ENCODE measurements at regions not wholly inside any gene's neighbourhood (a gene's known extent, or its start where the extent isn't known, plus 50 kb on each side); places are given as distances from the start of the nearest gene placed in this dataset.

DNA sequence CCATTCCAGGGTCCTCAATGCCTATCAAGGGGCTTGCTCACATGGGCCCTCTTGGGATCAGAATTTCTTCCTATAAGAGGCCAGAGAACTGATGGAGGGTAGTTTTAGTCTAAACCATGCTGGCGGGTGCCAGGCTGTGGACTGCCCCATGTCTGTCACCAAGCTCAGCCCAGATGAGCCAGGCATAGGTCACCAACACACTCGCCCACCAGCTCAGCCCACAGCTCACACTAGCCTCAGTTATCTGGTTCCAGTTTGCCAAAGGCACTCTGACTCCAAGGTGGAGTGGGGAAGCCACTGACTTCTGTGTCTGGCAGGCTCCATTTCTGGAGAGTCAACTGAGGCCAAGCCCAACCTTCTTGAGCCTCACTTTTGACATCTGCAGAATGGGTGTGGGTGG lies 50.7 kb upstream of the INSYN1 start:
- ChIA-PET CTCF (no interaction called here), POLR2A (no interaction called here)
- intact Hi-C loops (cut with micrococcal nuclease; ENCODE audit: unreplicated experiment) = no loop called here
- Histone ChIP-seq H3K27me3 (ENCODE audit: control insufficient read depth, insufficient read depth, low read length) (no peaks in the 10 kb centered on the region), H3K9me3 (ENCODE audit: control insufficient read depth, insufficient read depth, low read depth, low read length) (no peaks in the 10 kb centered on the region), H3K36me3 (ENCODE audit: control insufficient read depth, insufficient read depth, low read length) (no peaks in the 10 kb centered on the region), H3K27ac (ENCODE audit: low read length) (no peak overlapping the region), H3K4me1 (ENCODE audit: control insufficient read depth, insufficient read depth, low read length) (no peaks in the 10 kb centered on the region), H3K4me3 (ENCODE audit: low read depth in 2 of 2, low read length in 2 of 2) (no peak overlapping the region)
- no TSS peak for BruUV-seq (replicated peaks)
- ATAC-seq (no peak), DNase-seq (ENCODE audit: low read depth, low spot score) (no peak)
- in situ Hi-C loops (cut with HindIII; ENCODE audit: low pct_unique_long_range_greater_than_20kb, low sequenced_read_pairs) = no loop called here
- TF ChIP-seq, protein P1, sequence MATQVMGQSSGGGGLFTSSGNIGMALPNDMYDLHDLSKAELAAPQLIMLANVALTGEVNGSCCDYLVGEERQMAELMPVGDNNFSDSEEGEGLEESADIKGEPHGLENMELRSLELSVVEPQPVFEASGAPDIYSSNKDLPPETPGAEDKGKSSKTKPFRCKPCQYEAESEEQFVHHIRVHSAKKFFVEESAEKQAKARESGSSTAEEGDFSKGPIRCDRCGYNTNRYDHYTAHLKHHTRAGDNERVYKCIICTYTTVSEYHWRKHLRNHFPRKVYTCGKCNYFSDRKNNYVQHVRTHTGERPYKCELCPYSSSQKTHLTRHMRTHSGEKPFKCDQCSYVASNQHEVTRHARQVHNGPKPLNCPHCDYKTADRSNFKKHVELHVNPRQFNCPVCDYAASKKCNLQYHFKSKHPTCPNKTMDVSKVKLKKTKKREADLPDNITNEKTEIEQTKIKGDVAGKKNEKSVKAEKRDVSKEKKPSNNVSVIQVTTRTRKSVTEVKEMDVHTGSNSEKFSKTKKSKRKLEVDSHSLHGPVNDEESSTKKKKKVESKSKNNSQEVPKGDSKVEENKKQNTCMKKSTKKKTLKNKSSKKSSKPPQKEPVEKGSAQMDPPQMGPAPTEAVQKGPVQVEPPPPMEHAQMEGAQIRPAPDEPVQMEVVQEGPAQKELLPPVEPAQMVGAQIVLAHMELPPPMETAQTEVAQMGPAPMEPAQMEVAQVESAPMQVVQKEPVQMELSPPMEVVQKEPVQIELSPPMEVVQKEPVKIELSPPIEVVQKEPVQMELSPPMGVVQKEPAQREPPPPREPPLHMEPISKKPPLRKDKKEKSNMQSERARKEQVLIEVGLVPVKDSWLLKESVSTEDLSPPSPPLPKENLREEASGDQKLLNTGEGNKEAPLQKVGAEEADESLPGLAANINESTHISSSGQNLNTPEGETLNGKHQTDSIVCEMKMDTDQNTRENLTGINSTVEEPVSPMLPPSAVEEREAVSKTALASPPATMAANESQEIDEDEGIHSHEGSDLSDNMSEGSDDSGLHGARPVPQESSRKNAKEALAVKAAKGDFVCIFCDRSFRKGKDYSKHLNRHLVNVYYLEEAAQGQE (IDR thresholded peaks at IDR 0.05; ENCODE audit: insufficient read depth in 1 of 2, low read depth in 2 of 2, low read length in 1 of 2) = no peak
- TF ChIP-seq SIN3A (IDR thresholded peaks at IDR 0.05; ENCODE audit: borderline replicate concordance, insufficient read depth, low read depth, low read length) = no peak
- TF ChIP-seq TCF7L2 (IDR thresholded peaks at IDR 0.05; ENCODE audit: low read depth, low read length) = no peak
- TF ChIP-seq POLR2AphosphoS5 (IDR thresholded peaks at IDR 0.05; ENCODE audit: low read depth, low read length) = no peak
- TF ChIP-seq, protein P2, sequence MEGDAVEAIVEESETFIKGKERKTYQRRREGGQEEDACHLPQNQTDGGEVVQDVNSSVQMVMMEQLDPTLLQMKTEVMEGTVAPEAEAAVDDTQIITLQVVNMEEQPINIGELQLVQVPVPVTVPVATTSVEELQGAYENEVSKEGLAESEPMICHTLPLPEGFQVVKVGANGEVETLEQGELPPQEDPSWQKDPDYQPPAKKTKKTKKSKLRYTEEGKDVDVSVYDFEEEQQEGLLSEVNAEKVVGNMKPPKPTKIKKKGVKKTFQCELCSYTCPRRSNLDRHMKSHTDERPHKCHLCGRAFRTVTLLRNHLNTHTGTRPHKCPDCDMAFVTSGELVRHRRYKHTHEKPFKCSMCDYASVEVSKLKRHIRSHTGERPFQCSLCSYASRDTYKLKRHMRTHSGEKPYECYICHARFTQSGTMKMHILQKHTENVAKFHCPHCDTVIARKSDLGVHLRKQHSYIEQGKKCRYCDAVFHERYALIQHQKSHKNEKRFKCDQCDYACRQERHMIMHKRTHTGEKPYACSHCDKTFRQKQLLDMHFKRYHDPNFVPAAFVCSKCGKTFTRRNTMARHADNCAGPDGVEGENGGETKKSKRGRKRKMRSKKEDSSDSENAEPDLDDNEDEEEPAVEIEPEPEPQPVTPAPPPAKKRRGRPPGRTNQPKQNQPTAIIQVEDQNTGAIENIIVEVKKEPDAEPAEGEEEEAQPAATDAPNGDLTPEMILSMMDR (IDR thresholded peaks at IDR 0.05) = no peak

DNA sequence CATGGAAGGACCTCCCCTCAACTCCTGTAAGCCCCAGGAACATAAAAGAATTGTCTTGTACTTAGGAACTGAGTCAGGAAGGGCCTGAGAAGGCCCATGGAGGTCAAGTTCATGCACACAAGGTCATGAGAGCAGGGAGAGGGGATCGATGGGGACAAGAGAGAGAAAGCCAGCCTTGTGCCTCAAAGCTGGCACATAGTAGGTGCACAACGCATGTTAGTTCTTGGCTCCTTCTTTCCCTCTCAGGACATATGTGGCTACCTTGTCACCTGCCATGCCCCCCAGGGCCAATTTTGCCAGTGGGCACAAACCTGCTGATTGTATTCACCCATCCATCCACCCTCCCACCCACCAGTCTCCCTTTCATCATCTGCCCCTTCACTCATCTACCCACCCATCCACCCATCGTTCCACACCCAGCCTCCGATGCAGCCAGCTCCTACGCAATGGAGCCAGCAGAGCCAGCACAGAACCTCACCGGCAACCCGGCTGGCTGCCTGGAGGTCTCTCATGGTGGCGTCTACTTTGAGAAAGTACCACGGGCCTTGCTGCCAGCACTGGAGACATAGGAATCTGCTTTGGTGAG lies 52.4 kb upstream of the INSYN1 start:
- Histone ChIP-seq H3K9me3 (ENCODE audit: control insufficient read depth, insufficient read depth, low read depth, low read length) (no peaks in the 10 kb centered on the region), H3K36me3 (ENCODE audit: control insufficient read depth, insufficient read depth, low read length) (no peaks in the 10 kb centered on the region), H3K27ac (ENCODE audit: low read length) (no peak overlapping the region), H3K4me3 (ENCODE audit: low read depth in 2 of 2, low read length in 2 of 2) (no peak overlapping the region), H3K4me1 (ENCODE audit: control insufficient read depth, insufficient read depth, low read length) (no peaks in the 10 kb centered on the region), H3K27me3 (ENCODE audit: control insufficient read depth, insufficient read depth, low read length) (no peaks in the 10 kb centered on the region)
- no peak for DNase-seq (ENCODE audit: low read depth, low spot score)
- intact Hi-C loops (cut with micrococcal nuclease; ENCODE audit: unreplicated experiment) (no loop called here), in situ Hi-C loops (cut with HindIII; ENCODE audit: low pct_unique_long_range_greater_than_20kb, low sequenced_read_pairs) (no loop called here)
- TF ChIP-seq TCF7L2 (IDR thresholded peaks at IDR 0.05; ENCODE audit: low read depth, low read length) (no peak), POLR2AphosphoS5 (IDR thresholded peaks at IDR 0.05; ENCODE audit: low read depth, low read length) (no peak)
- TF ChIP-seq, protein P2 (IDR thresholded peaks at IDR 0.05) = no peak
- ChIA-PET POLR2A (no interaction called here), CTCF (interaction anchor here (0.6 kb wide), 1 partner anchor 83 kb away, joined by 6 read pairs; no protein-coding TSS in a partner anchor)
- no peak for ATAC-seq
- no TSS peak for BruUV-seq (replicated peaks)

Data from Panc1 (cell line).